ENCODE measurements at regions not wholly inside any gene's neighbourhood (a gene's known extent, or its start where the extent isn't known, plus 50 kb on each side); places are given as distances from the start of the nearest gene placed in this dataset.

- TF ChIP-seq, protein P1, sequence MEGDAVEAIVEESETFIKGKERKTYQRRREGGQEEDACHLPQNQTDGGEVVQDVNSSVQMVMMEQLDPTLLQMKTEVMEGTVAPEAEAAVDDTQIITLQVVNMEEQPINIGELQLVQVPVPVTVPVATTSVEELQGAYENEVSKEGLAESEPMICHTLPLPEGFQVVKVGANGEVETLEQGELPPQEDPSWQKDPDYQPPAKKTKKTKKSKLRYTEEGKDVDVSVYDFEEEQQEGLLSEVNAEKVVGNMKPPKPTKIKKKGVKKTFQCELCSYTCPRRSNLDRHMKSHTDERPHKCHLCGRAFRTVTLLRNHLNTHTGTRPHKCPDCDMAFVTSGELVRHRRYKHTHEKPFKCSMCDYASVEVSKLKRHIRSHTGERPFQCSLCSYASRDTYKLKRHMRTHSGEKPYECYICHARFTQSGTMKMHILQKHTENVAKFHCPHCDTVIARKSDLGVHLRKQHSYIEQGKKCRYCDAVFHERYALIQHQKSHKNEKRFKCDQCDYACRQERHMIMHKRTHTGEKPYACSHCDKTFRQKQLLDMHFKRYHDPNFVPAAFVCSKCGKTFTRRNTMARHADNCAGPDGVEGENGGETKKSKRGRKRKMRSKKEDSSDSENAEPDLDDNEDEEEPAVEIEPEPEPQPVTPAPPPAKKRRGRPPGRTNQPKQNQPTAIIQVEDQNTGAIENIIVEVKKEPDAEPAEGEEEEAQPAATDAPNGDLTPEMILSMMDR (IDR thresholded peaks at IDR 0.05; ENCODE audit: poor library complexity): no peak
- no peak for TF ChIP-seq EZH2 (IDR thresholded peaks at IDR 0.05; ENCODE audit: borderline replicate concordance)
- TF ChIP-seq EZH2phosphoT487 (IDR thresholded peaks at IDR 0.05; ENCODE audit: low read depth, severe bottlenecking, unreplicated experiment): no peak
Measured at GRCh38 chr2:75925331-75926024, 214.8 kb upstream of the GCFC2 start.

Measured in hepatocyte (in vitro differentiated cells).